Muscle of back (tissue), 3 donors: ENCODE measurements at regions not wholly inside any gene's neighbourhood (a gene's known extent, or its start where the extent isn't known, plus 50 kb on each side); places are given as distances from the start of the nearest gene placed in this dataset.
"Not testable (repeated sequence)": the region's sequence is repeated elsewhere in the genome, so short reads cannot be mapped to it uniquely, and the experiment has no call there.

Experiments
- DNase-seq, 3 donors: peaks; one replicate each; pipeline versions ENCODE4 v3.0.0 to v3.0.0-alpha.2; 2013

- no peak for DNase-seq
Observed at GRCh38 chr16:46519063-46519462, 102.1 kb downstream of the SHCBP1 start.

GRCh38 chr16:46496701-46497100, 124.5 kb downstream of the SHCBP1 start:
- no peak for DNase-seq

DNA sequence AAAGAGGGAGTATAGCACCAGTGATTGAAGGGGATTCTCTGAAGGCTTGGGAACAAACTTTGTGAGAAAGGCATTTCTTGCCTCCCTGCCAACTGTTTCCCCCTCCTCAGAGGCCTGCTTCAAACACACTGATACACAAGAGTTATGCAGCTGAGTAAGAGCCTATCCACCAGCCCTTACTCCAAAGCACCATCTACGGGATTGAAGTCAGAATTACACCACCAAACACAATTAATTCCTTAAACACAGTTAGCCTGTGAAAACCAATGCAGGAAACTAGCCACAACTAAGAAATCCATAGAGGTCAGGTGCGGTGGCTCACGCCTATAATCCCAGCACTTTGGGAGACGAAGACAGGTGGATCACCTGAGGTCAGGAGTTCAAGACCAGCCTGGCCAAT, 138.3 kb downstream of the SHCBP1 start:
- no peak for DNase-seq

DNA sequence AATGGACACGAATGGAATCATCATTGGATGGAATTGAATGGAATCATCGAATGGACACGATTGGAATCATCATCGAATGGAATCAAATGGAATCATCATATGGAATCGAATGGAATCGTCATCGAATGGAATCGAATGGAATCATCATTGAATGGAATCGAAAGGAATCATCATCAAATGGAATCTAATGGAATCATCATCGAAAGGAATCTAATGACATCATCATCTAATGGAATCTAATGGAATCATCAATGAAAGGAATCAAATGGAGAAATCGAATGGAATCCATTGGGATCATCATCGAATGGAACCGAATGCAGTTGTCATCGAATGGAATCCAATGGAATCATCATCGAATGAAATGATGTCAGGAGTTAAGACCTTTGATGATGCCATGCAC, 154.9 kb downstream of the SHCBP1 start:
- no peak for DNase-seq

GRCh38 chr16:46454801-46455200, 166.4 kb downstream of the SHCBP1 start:
- not testable (repeated sequence) for DNase-seq

DNA sequence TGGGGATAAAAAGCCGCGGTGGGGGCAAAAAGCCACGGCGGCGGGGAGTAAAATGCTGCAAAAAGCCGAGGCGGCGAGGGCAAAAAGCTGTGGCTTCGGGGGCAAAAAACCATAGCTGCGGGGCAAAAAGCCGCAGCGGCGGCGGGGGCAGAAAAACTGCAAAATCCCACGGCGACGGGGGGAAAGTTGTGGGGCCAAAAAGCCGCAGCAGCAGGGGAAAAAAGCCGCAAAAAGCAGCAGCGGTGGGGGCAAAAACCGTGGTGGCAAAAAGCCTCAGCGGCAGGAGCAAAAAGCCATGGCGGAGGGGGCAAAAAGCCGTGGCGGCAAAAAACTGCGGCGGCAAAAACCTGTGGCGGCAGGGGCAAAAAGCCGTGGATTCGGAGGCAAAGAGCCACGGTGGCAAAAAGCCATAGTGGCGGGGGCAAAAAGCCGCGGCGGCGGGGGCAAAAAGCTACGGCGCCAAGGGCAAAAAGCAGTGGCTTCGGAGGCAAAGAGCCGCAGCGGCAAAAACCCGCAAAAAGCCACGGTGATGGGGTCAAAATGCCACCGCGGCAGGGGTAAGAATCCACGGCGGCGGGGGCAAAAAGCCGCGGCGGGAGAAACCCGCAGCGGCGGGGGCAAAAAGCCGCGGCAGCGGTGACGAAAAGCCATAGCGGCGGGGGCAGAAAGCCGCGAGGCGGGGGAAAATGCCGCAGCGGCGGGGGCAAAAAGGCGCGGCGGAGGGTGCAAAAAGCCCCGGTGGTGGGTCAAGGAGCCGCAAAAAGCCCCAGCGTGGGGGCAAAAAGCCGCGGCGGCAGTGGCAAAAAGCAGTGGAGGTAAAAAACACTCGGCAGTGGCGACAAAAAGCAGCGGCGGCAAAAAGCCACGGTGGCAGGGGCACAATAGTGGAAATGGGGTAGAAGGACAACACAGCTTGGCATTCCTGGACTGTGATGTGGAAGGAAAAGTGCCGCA, 192.8 kb downstream of the SHCBP1 start:
- no peak for DNase-seq

GRCh38 chr16:46427340-46428107, 193.7 kb downstream of the SHCBP1 start:
- no peak for DNase-seq

DNA sequence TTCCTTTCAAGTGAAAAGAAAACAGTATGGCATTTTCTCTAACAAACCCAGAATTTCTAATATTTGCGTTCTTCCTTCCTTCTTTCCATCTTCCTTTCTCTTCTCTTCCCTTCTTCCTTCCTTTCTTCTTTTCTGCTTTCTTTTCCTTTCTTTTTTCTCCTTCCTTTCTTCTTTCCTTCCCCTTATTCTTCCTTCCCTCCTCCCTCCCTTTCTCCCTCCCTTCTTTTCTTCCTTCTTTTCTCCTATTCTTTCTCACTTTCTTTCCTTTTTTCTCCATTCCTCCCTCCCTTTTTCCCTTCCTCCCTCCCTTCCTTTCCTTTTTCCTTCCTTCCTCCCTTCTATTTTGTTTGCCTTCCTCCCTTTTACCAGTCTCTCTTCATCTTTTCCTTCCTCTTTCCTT, 194.8 kb downstream of the SHCBP1 start:
- DNase-seq: no peak

GRCh38 chr16:46404028-46404427, 217.2 kb downstream of the SHCBP1 start:
- DNase-seq: no peak

DNA sequence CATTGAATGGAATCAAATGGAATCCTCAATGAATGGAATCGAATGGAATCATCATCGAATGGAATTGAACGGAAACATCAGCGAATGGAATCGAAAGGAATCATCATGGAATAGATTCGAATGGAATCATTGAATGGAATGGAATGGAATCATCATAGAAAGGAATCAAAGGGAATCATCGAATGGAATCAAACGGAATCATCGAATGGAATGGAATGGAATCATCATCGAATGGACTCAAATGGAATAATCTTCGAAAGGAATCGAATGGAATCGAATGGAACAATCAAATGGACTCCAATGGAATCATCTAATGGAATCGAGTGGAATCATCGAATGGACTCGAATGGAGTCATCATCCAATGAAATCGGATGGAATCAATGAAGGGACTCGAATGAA, 222.6 kb downstream of the SHCBP1 start:
- not testable (repeated sequence) for DNase-seq

DNA sequence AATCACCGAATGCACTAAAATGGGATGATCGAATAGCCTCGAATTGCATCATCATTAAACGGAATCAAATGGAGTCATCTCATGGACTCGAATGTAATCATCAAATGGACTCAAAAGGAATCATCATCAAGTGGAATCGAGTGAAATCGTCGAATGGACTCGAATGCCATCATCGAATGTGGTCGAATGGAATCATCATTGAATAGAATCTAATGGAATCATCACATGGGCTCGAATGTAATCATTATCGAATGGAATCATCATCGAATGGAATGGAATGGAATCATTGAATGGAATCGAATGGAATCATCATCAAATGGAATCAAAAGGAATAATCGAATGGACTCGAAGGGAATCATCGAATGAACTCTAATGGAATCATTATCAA, 224.3 kb downstream of the SHCBP1 start:
- DNase-seq: not testable (repeated sequence)

GRCh38 chr16:46396131-46396882, 224.9 kb downstream of the SHCBP1 start:
- DNase-seq: not testable (repeated sequence)

GRCh38 chr16:46395391-46395921, 225.7 kb downstream of the SHCBP1 start:
- DNase-seq: peak in 1 of 3 donors; percentile 5

- DNase-seq: not testable (repeated sequence)
Observed at GRCh38 chr16:46394963-46395362, 226.2 kb downstream of the SHCBP1 start.

DNA sequence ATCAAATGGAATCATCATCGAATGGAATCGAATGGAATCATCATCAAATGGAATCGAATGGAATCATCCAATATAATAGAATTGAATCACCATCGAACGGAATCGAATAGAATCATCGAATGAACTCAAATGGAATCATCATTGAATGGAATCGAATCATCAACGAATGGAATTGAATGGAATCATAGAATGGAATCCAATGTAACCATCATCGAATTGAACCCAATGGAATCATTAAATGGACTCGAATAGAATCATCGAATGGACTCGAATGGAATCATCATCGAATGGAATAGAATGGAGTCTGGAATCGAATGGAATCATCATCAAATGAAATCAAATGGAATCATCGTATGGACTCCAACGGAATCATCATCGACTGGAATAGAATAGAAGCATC, 227.0 kb downstream of the SHCBP1 start:
- DNase-seq: not testable (repeated sequence)

GRCh38 chr16:46392930-46393722, 228.1 kb downstream of the SHCBP1 start:
- DNase-seq: peak; percentile 20 to 24 (median 22)

- DNase-seq: not testable (repeated sequence)
Observed at GRCh38 chr16:46390660-46391462, 230.3 kb downstream of the SHCBP1 start.

GRCh38 chr16:46389561-46390041, 231.6 kb downstream of the SHCBP1 start:
- peak; percentile 77 to 93 (median 88) for DNase-seq

DNA sequence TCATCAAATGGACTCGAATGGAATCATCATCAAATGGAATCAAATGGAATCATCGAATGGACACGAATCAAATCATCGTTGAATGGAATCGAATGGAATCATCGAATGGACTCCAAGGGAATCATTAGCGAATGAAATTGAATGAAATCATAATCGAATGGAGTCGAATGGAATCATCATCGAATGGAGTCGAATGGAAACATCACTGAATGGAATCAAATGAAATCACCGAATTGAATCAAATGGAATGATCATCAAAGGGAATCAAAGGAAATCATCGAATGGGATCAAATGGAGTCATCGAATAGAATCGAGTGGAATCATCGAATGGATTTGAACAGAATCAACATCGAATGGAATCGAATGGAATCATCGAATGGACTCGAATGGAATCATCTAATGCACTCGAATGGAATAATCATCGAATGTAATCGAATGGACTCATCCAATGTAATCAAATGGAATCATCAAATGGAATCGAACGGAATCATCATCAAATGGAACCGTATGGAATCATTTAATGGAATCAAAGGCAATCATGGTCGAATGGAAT, 232.2 kb downstream of the SHCBP1 start:
- DNase-seq: not testable (repeated sequence)
